H1 (cell line): ENCODE measurements at regions not wholly inside any gene's neighbourhood (a gene's known extent, or its start where the extent isn't known, plus 50 kb on each side); places are given as distances from the start of the nearest gene placed in this dataset.

Experiments used
- CTCF ChIA-PET: fragments of 300-600 bp; sonication (Branson Sonifier 250); formaldehyde crosslinking; loops from one replicate; lab custom pipeline; 2021; ENCODE audit not compliant: partially characterized antibody; lab: Charles Lee
- POLR2A ChIA-PET: fragments of 300-600 bp; sonication (Branson Sonifier 250); formaldehyde crosslinking; loops from one replicate; lab custom pipeline; 2021; ENCODE audit warnings: inconsistent platforms; ENCODE audit not compliant: partially characterized antibody; lab: Charles Lee
- DNase-seq, 2 experiments: peaks; one replicate each; pipeline versions ENCODE4 v3.0.0 to v3.0.0-alpha.2; 2010 to 2022; ENCODE audit warnings: low spot score in 2 of 2, low read depth in 1 of 2, mixed read lengths in 1 of 2
- FAIRE-seq: peaks from 2 replicates; lab custom pipeline; 2011; peaks lifted over from hg19 to GRCh38; lab: Jason Lieb, UNC
- H2AFZ ChIP-seq: 2 replicates; pipeline ENCODE4 v1.8.1; 2012; ENCODE audit warnings: low read length, inconsistent platforms
- H2AK5ac ChIP-seq: 2 replicates; pipeline ENCODE4 v1.6.1; 2013; ENCODE audit warnings: low read depth, low read length
- H2BK120ac ChIP-seq: replicated peaks from 2 replicates; pipeline ENCODE3; 2013; ENCODE audit warnings: low read depth, low read length, inconsistent platforms
- H2BK12ac ChIP-seq: 2 replicates; pipeline ENCODE4 v1.6.1; 2013; ENCODE audit warnings: low read depth, low read length
- H2BK15ac ChIP-seq: 2 replicates; pipeline ENCODE4 v1.6.1; 2013; ENCODE audit warnings: low read length
- H2BK20ac ChIP-seq: 2 replicates; pipeline ENCODE4 v1.6.1; 2013; ENCODE audit warnings: low read length
- H2BK5ac ChIP-seq: 2 replicates; pipeline ENCODE4 v1.6.1; 2013; ENCODE audit warnings: low read depth, low read length
- H3K14ac ChIP-seq: 2 replicates; pipeline ENCODE4 v1.6.1; 2013; ENCODE audit warnings: inconsistent platforms; ENCODE audit not compliant: insufficient read length
- H3K18ac ChIP-seq: 2 replicates; pipeline ENCODE4 v1.6.1; 2013; ENCODE audit warnings: low read length; ENCODE audit errors: extremely low read depth
- H3K23ac ChIP-seq: 2 replicates; pipeline ENCODE4 v1.6.1; 2013; ENCODE audit warnings: inconsistent platforms; ENCODE audit not compliant: insufficient read length
- H3K23me2 ChIP-seq: 2 replicates; pipeline ENCODE4 v1.6.1; 2013; ENCODE audit warnings: low read depth, low read length
- H3K27ac ChIP-seq: 2 replicates; pipeline ENCODE4 v1.6.1; 2011; ENCODE audit warnings: low read depth, low read length, inconsistent platforms
- H3K27me3 ChIP-seq, 4 experiments: replicated peaks in 1 of 4; 1 replicate in 1 of 4; 2 replicates in 3 of 4; pipeline versions ENCODE4 v1.6.1 to v1.8.1; 2011 to 2013; ENCODE audit warnings: low read length in 3 of 4, mild to moderate bottlenecking in 3 of 4, inconsistent platforms in 2 of 4, mixed read lengths in 2 of 4, moderate library complexity in 1 of 4; ENCODE audit not compliant: control insufficient read depth in 3 of 4, insufficient read depth in 3 of 4; ENCODE audit errors: extremely low read depth in 1 of 4
- H3K36me3 ChIP-seq, 4 experiments: 2 replicates each; pipeline versions ENCODE4 v1.6.1 to v1.8.1; 2011 to 2013; ENCODE audit warnings: mild to moderate bottlenecking in 4 of 4, low read length in 3 of 4, moderate library complexity in 2 of 4, control low read depth in 1 of 4, inconsistent platforms in 1 of 4; ENCODE audit not compliant: insufficient read depth in 4 of 4, control insufficient read depth in 2 of 4
- H3K4ac ChIP-seq: replicated peaks from 2 replicates; pipeline ENCODE3; 2013; ENCODE audit warnings: low read length, low read depth, mixed read lengths, inconsistent platforms; ENCODE audit not compliant: insufficient read length
- H3K4me1 ChIP-seq, 4 experiments: replicated peaks in 1 of 4; 1 replicate in 1 of 4; 2 replicates in 3 of 4; pipeline versions ENCODE4 v1.6.1 to v1.8.1; 2011 to 2013; ENCODE audit warnings: low read length in 3 of 4, inconsistent platforms in 2 of 4, mixed read lengths in 1 of 4; ENCODE audit not compliant: insufficient read depth in 4 of 4, control insufficient read depth in 3 of 4
- H3K4me2 ChIP-seq, 2 experiments: 2 replicates each; pipeline versions ENCODE4 v1.6.1 to v1.8.1; 2011 to 2013; ENCODE audit warnings: low read depth in 2 of 2, low read length in 2 of 2, control low read depth in 1 of 2, inconsistent platforms in 1 of 2, mild to moderate bottlenecking in 1 of 2; ENCODE audit not compliant: insufficient read depth in 1 of 2
- H3K4me3 ChIP-seq, 4 experiments: fragments of 200-600, 300-600 bp in 1 of 4; sonication (generic), shearing (Covaris generic), sonication (Bioruptor Twin) in 1 of 4; 2 replicates each; pipeline versions ENCODE4 v1.5.1 to v1.8.1; 2011 to 2016; ENCODE audit warnings: low read length in 4 of 4, low read depth in 3 of 4, control low read depth in 2 of 4, inconsistent platforms in 2 of 4, mild to moderate bottlenecking in 2 of 4, mixed read lengths in 1 of 4, moderate library complexity in 1 of 4; ENCODE audit not compliant: insufficient read depth in 2 of 4; ENCODE audit errors: extremely low read depth in 1 of 4
- H3K56ac ChIP-seq: replicated peaks from 2 replicates; pipeline ENCODE3; 2013; ENCODE audit warnings: low read depth, mild to moderate bottlenecking, mixed read lengths, low read length, inconsistent platforms; ENCODE audit not compliant: insufficient read length
- H3K79me1 ChIP-seq: 2 replicates; pipeline ENCODE4 v1.6.1; 2013; ENCODE audit warnings: low read depth, low read length, control low read depth
- H3K79me2 ChIP-seq, 2 experiments: 2 replicates each; pipeline versions ENCODE4 v1.6.1 to v1.8.1; 2012 to 2013; ENCODE audit warnings: low read length in 2 of 2, mild to moderate bottlenecking in 2 of 2, inconsistent platforms in 1 of 2; ENCODE audit not compliant: insufficient read depth in 2 of 2, control insufficient read depth in 1 of 2
- H3K9ac ChIP-seq, 4 experiments: replicated peaks in 1 of 4; 1 replicate in 1 of 4; 2 replicates in 3 of 4; pipeline versions ENCODE4 v1.6.1 to v1.8.1; 2011 to 2013; ENCODE audit warnings: low read depth in 3 of 4, low read length in 3 of 4, control low read depth in 2 of 4, mild to moderate bottlenecking in 2 of 4, moderate library complexity in 2 of 4, inconsistent platforms in 1 of 4; ENCODE audit errors: extremely low read depth in 1 of 4
- H3K9me3 ChIP-seq, 2 experiments: 2 replicates each; pipeline versions ENCODE4 v1.6.1 to v1.8.1; 2012 to 2013; ENCODE audit warnings: mild to moderate bottlenecking in 2 of 2, moderate library complexity in 2 of 2, control low read depth in 1 of 2, inconsistent platforms in 1 of 2, low read depth in 1 of 2, low read length in 1 of 2, mixed read lengths in 1 of 2; ENCODE audit not compliant: insufficient read depth in 2 of 2
- H4K20me1 ChIP-seq, 2 experiments: replicated peaks in 1 of 2; 2 replicates each; pipeline versions ENCODE3 to v1.8.1; 2011 to 2013; ENCODE audit warnings: inconsistent platforms in 2 of 2, low read length in 2 of 2, mild to moderate bottlenecking in 1 of 2; ENCODE audit not compliant: insufficient read depth in 2 of 2, control insufficient read depth in 1 of 2
- H4K5ac ChIP-seq: 2 replicates; pipeline ENCODE4 v1.6.1; 2013; ENCODE audit warnings: low read length, low read depth, mixed read lengths, inconsistent platforms; ENCODE audit not compliant: insufficient read length
- H4K8ac ChIP-seq: 2 replicates; pipeline ENCODE4 v1.8.0; 2013; ENCODE audit warnings: mild to moderate bottlenecking, moderate library complexity, low read length, inconsistent platforms; ENCODE audit not compliant: insufficient read depth; ENCODE audit errors: extremely low read depth
- H4K91ac ChIP-seq: replicated peaks from 2 replicates; pipeline ENCODE3; 2013; ENCODE audit warnings: low read length, mixed read lengths, inconsistent platforms; ENCODE audit not compliant: insufficient read length
- CTBP2 ChIP-seq: IDR thresholded peaks from 2 replicates; pipeline ENCODE4 v1.7.0; 2011; ENCODE audit warnings: borderline replicate concordance, mild to moderate bottlenecking, moderate library complexity, mixed read lengths, low read length; ENCODE audit not compliant: insufficient read depth, insufficient read length
- MAFK ChIP-seq: IDR thresholded peaks from 2 replicates; pipeline ENCODE4 v1.6.1; 2012; ENCODE audit warnings: low read depth, mild to moderate bottlenecking, improper control_type of control experiment, low read length
- SAP30 ChIP-seq: fragments of 300-600 bp; sonication (generic); IDR thresholded peaks from 2 replicates; pipeline ENCODE4 v1.7.1; 2012; ENCODE audit warnings: low read length, moderate library complexity, mild to moderate bottlenecking, inconsistent platforms; ENCODE audit not compliant: insufficient read depth, insufficient replicate concordance
- SRF ChIP-seq: IDR thresholded peaks from 2 replicates; pipeline ENCODE4 v1.6.1; 2011; ENCODE audit warnings: mild to moderate bottlenecking, low read depth, low read length, moderate library complexity
- YY1 ChIP-seq: IDR thresholded peaks from 2 replicates; pipeline ENCODE4 v1.6.1; 2011; ENCODE audit warnings: low read depth, mild to moderate bottlenecking, low read length
- WGBS, 2 experiments: shearing (Covaris generic) in 1 of 2; methylation state at CpG; one replicate each; pipeline versions ENCODE4 v1.1.6 to v1.1.7; 2013 to 2015; ENCODE audit warnings: low lambda C conversion rate in 2 of 2, mixed read lengths in 2 of 2, inconsistent platforms in 1 of 2, low coverage in 1 of 2, missing lambda C conversion rate in 1 of 2; ENCODE audit not compliant: insufficient replicate concordance in 2 of 2, insufficient coverage in 1 of 2, insufficient read length in 1 of 2; ENCODE audit errors: extremely low coverage in 1 of 2, missing lambda C conversion rate in 1 of 2; 5-methylcytosine and 5-hydroxymethylcytosine counted together

DNA sequence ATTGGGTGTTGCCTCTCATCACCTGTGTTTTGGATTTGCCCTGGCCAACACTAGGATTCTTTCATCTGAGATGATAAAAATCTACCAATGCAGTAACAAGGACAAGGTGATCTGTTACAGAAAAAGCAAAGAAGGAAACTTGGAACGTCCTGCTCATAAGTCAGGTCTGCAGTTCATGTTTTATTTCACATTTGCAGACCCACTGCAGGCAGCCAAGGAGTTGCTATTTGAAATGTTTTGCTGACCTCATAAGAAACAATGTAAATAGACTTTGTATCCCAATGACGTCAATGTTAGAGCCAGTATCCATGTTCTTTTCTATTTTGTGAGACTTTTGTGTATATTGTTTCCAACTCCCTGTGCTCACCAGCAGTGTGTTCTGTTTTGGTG is 312.9 kb downstream of the DEPDC1B start:
- no peak overlapping the region for H2AK5ac ChIP-seq
- H4K91ac ChIP-seq = no peak overlapping the region
- no peaks in the 10 kb centered on the region; a peak in 1 of 7 replicates for H3K27me3 ChIP-seq
- no peaks in the 10 kb centered on the region for H3K79me2 ChIP-seq
- no peak overlapping the region for H2BK120ac ChIP-seq
- no peak overlapping the region for H4K8ac ChIP-seq
- POLR2A ChIA-PET = no interaction called here
- no peak overlapping the region for H2AFZ ChIP-seq
- no peak overlapping the region for H4K5ac ChIP-seq
- no peak overlapping the region for H3K4ac ChIP-seq
- no peaks in the 10 kb centered on the region for H3K23me2 ChIP-seq
- H3K14ac ChIP-seq = no peak overlapping the region
- H3K9me3 ChIP-seq = no peaks in the 10 kb centered on the region
- no peaks in the 10 kb centered on the region for H3K36me3 ChIP-seq
- H4K20me1 ChIP-seq = no peaks in the 10 kb centered on the region
- CTCF ChIA-PET = no interaction called here
- WGBS, 2 experiments = 90% methylated on average over 2 of the region's 2 CpGs; no CpG with 5 or more reads in 1 of the 2 experiments
- H3K4me1 ChIP-seq = peaks cover 1 to 6% (median 3%) of the 10 kb centered on the region in 4 experiments; a peak in 2 of 7 replicates
- H2BK15ac ChIP-seq = no peak overlapping the region
- no peak for DNase-seq
- no peak overlapping the region for H3K23ac ChIP-seq
- no peak overlapping the region; the same call in 1 of the 2 replicates for H2BK20ac ChIP-seq
- H3K9ac ChIP-seq = no peak overlapping the region
- no peak overlapping the region for H3K4me3 ChIP-seq
- no peak overlapping the region for H3K27ac ChIP-seq
- no peaks in the 10 kb centered on the region for H3K79me1 ChIP-seq
- no peak overlapping the region for H3K18ac ChIP-seq
- H3K4me2 ChIP-seq = no peak overlapping the region
- no peak overlapping the region for H2BK5ac ChIP-seq
- H3K56ac ChIP-seq = no peak overlapping the region
- H2BK12ac ChIP-seq = no peak overlapping the region
- FAIRE-seq = no peak
- TF ChIP-seq MAFK (no peak), CTBP2 (no peak), YY1 (no peak), SRF (no peak), SAP30 (no peak)
